IMR-90 (cell line): ENCODE measurements at regions not wholly inside any gene's neighbourhood (a gene's known extent, or its start where the extent isn't known, plus 50 kb on each side); places are given as distances from the start of the nearest gene placed in this dataset.

Experiments used
- ATAC-seq: fragments of 200-7000 bp; cut with Tn5 transposase; 2 replicates; pipeline ENCODE4 v1.9.1; 2020; ENCODE audit warnings: low read depth, mild to moderate bottlenecking, moderate library complexity
- BruUV-seq: library from RNA; stranded (reverse); fragments of 400-500 nt; replicated peaks from 2 replicates; lab custom pipeline; 2021; lab: Mats Ljungman, UMichigan
- CTCF ChIA-PET: fragments of 300-600 bp; formaldehyde crosslinking; extraction: SDS; loops from one replicate; lab custom pipeline; 2021; ENCODE audit warnings: antibody characterized with exemption; lab: Yijun Ruan, JAX
- POLR2A ChIA-PET: fragments of 300-600 bp; sonication (Branson Sonifier 250); formaldehyde crosslinking; loops from one replicate; lab custom pipeline; 2022; ENCODE audit warnings: antibody characterized with exemption; ENCODE audit not compliant: unreplicated experiment; lab: Charles Lee
- DNase-seq: peaks from one replicate; pipeline ENCODE4 v3.0.0; 2013
- H2AFZ ChIP-seq: replicated peaks from 2 replicates; pipeline ENCODE3; 2013; ENCODE audit warnings: low read length, mild to moderate bottlenecking; ENCODE audit not compliant: poor library complexity
- H2AK5ac ChIP-seq: 2 replicates; pipeline ENCODE4 v1.6.1; 2013; ENCODE audit warnings: low read depth, low read length, inconsistent platforms
- H2AK9ac ChIP-seq: replicated peaks from 2 replicates; pipeline ENCODE3; 2013; ENCODE audit warnings: mild to moderate bottlenecking, low read depth, low read length, moderate library complexity; ENCODE audit not compliant: poor library complexity
- H2BK120ac ChIP-seq: 2 replicates; pipeline ENCODE4 v1.6.1; 2013; ENCODE audit warnings: low read depth, low read length, inconsistent platforms
- H2BK15ac ChIP-seq: 3 replicates; pipeline ENCODE4 v1.6.1; 2013; ENCODE audit warnings: low read depth, low read length, inconsistent platforms
- H2BK20ac ChIP-seq: 2 replicates; pipeline ENCODE4 v1.6.1; 2013; ENCODE audit warnings: low read depth, mild to moderate bottlenecking, inconsistent platforms, low read length, moderate library complexity
- H2BK5ac ChIP-seq: 2 replicates; pipeline ENCODE4 v1.6.1; 2013; ENCODE audit warnings: mild to moderate bottlenecking, low read depth, low read length, inconsistent platforms; ENCODE audit not compliant: poor library complexity, severe bottlenecking
- H3K14ac ChIP-seq: replicated peaks from 2 replicates; pipeline ENCODE4 v1.6.1; 2013; ENCODE audit warnings: low read depth, low read length, inconsistent platforms
- H3K18ac ChIP-seq: 2 replicates; pipeline ENCODE4 v1.6.1; 2013; ENCODE audit warnings: low read depth, low read length, control low read depth
- H3K23ac ChIP-seq: 2 replicates; pipeline ENCODE4 v1.6.1; 2013; ENCODE audit warnings: low read depth, low read length, inconsistent platforms
- H3K27ac ChIP-seq: 2 replicates; pipeline ENCODE4 v1.5.1; 2013; ENCODE audit warnings: mild to moderate bottlenecking, control low read depth, low read length; ENCODE audit not compliant: insufficient read depth
- H3K27me3 ChIP-seq: 2 replicates; pipeline ENCODE4 v1.6.1; 2013; ENCODE audit warnings: low read length; ENCODE audit not compliant: control insufficient read depth, insufficient read depth
- H3K36me3 ChIP-seq: 2 replicates; pipeline ENCODE4 v1.6.1; 2013; ENCODE audit warnings: low read length, mixed read lengths; ENCODE audit not compliant: control insufficient read depth, insufficient read depth
- H3K4ac ChIP-seq: 2 replicates; pipeline ENCODE4 v1.6.1; 2013; ENCODE audit warnings: low read depth, low read length, inconsistent platforms
- H3K4me1 ChIP-seq: 2 replicates; pipeline ENCODE4 v1.6.1; 2013; ENCODE audit warnings: low read length, mixed read lengths; ENCODE audit not compliant: control insufficient read depth, insufficient read depth
- H3K4me2 ChIP-seq: 2 replicates; pipeline ENCODE4 v1.6.1; 2013; ENCODE audit warnings: low read depth, mild to moderate bottlenecking, control low read depth, low read length, moderate library complexity
- H3K4me3 ChIP-seq: 2 replicates; pipeline ENCODE4 v1.5.1; 2013; ENCODE audit warnings: low read depth, mild to moderate bottlenecking, control low read depth, low read length, moderate library complexity; ENCODE audit not compliant: insufficient read depth
- H3K56ac ChIP-seq: 2 replicates; pipeline ENCODE4 v1.6.1; 2013; ENCODE audit warnings: low read length, inconsistent platforms; ENCODE audit not compliant: insufficient read depth; ENCODE audit errors: extremely low read depth
- H3K79me1 ChIP-seq, 2 experiments: 2 replicates each; pipeline ENCODE4 v1.6.1; 2013; ENCODE audit warnings: low read length in 2 of 2, inconsistent platforms in 1 of 2, low read depth in 1 of 2
- H3K9ac ChIP-seq: 2 replicates; pipeline ENCODE4 v1.6.1; 2013; ENCODE audit warnings: low read depth, low read length, control low read depth
- H3K9me1 ChIP-seq: 2 replicates; pipeline ENCODE4 v1.6.1; 2013; ENCODE audit warnings: low read length, inconsistent platforms; ENCODE audit not compliant: insufficient read depth
- H3K9me3 ChIP-seq: 2 replicates; pipeline ENCODE4 v1.6.1; 2013; ENCODE audit warnings: low read length; ENCODE audit not compliant: control insufficient read depth, insufficient read depth
- H4K20me1 ChIP-seq: 2 replicates; pipeline ENCODE4 v1.6.1; 2013; ENCODE audit warnings: low read length, inconsistent platforms; ENCODE audit not compliant: insufficient read depth
- H4K5ac ChIP-seq: 2 replicates; pipeline ENCODE4 v1.6.1; 2013; ENCODE audit warnings: mild to moderate bottlenecking, low read depth, low read length, control low read depth
- H4K8ac ChIP-seq, 2 experiments: 2 replicates each; pipeline ENCODE4 v1.6.1; 2013; ENCODE audit warnings: low read depth in 2 of 2, low read length in 2 of 2, control low read depth in 1 of 2, inconsistent platforms in 1 of 2
- H4K91ac ChIP-seq: 2 replicates; pipeline ENCODE4 v1.6.1; 2013; ENCODE audit warnings: low read depth, low read length, inconsistent platforms; ENCODE audit not compliant: insufficient read depth
- ELK1 ChIP-seq: fragments of 150-350 bp; IDR thresholded peaks from 2 replicates; pipeline ENCODE4 v1.6.1; 2016; ENCODE audit warnings: low read depth, mild to moderate bottlenecking, low read length, moderate library complexity, borderline replicate concordance
- MAFK ChIP-seq: IDR thresholded peaks from 2 replicates; pipeline ENCODE4 v1.6.1; 2012; ENCODE audit warnings: low read depth, low read length, improper control_type of control experiment
- POLR2A ChIP-seq: IDR thresholded peaks from 2 replicates; pipeline ENCODE4 v1.6.1; 2012; ENCODE audit warnings: mild to moderate bottlenecking, low read depth, low read length
- RFX5 ChIP-seq: IDR thresholded peaks from 2 replicates; pipeline ENCODE4 v1.8.0; 2012; ENCODE audit warnings: low read depth, mild to moderate bottlenecking, low read length, moderate library complexity
- dilution Hi-C: fragments of 300-500 bp; cut with HindIII; formaldehyde crosslinking; loops from one replicate; pipeline ENCODE4 v1.14.3; 2018; ENCODE audit warnings: low sequenced_read_pairs; ENCODE audit not compliant: unreplicated experiment
- in situ Hi-C: fragments of 300-500 bp; cut with MboI; formaldehyde crosslinking; loops from 3 replicates; pipeline ENCODE4 v1.14.3; 2019; ENCODE audit warnings: low sequenced_read_pairs, inconsistent platforms, mixed read lengths
- intact Hi-C: fragments of 100-400 bp; cut with micrococcal nuclease; formaldehyde crosslinking; loops from 2 replicates; pipeline ENCODE4 v1.10.0; 2022

- no peak overlapping the region for H3K14ac ChIP-seq
- no peak overlapping the region for H2BK20ac ChIP-seq
- H2BK15ac ChIP-seq = no peak overlapping the region
- H3K27ac ChIP-seq = no peak overlapping the region
- no peaks in the 10 kb centered on the region for H3K9me3 ChIP-seq
- no peak overlapping the region for H2AK9ac ChIP-seq
- no peak overlapping the region for H3K4me3 ChIP-seq
- no peak overlapping the region for H2AK5ac ChIP-seq
- no peaks in the 10 kb centered on the region for H4K20me1 ChIP-seq
- in situ Hi-C loops = no loop called here
- H2BK5ac ChIP-seq = no peak overlapping the region
- no peak overlapping the region for H4K8ac ChIP-seq
- no peak overlapping the region for H4K5ac ChIP-seq
- H3K4me1 ChIP-seq = no peaks in the 10 kb centered on the region
- H2BK120ac ChIP-seq = no peak overlapping the region
- no peak overlapping the region for H3K4me2 ChIP-seq
- ChIA-PET CTCF (no interaction called here), POLR2A (no interaction called here)
- DNase-seq (no peak), ATAC-seq (no peak)
- BruUV-seq = no TSS peak
- H3K4ac ChIP-seq = no peak overlapping the region
- H3K56ac ChIP-seq = no peak overlapping the region
- no peak for TF ChIP-seq ELK1
- TF ChIP-seq MAFK = no peak
- no peak for TF ChIP-seq RFX5
- TF ChIP-seq POLR2A = no peak
- no peak overlapping the region for H3K18ac ChIP-seq
- intact Hi-C loops = no loop called here
- no peaks in the 10 kb centered on the region for H3K79me1 ChIP-seq
- dilution Hi-C loops = no loop called here
- H3K27me3 ChIP-seq = no peaks in the 10 kb centered on the region
- no peak overlapping the region for H2AFZ ChIP-seq
- H3K9me1 ChIP-seq = no peaks in the 10 kb centered on the region
- H3K23ac ChIP-seq = no peak overlapping the region
- no peak overlapping the region for H3K9ac ChIP-seq
- H4K91ac ChIP-seq = no peak overlapping the region
- H3K36me3 ChIP-seq = no peaks in the 10 kb centered on the region
Observed at GRCh38 chr6:92942549-92942948, 476.8 kb downstream of the EPHA7 start.
